HEK293 (cell line): ENCODE measurements at regions not wholly inside any gene's neighbourhood (a gene's known extent, or its start where the extent isn't known, plus 50 kb on each side); places are given as distances from the start of the nearest gene placed in this dataset.
"Not testable (repeated sequence)": the region's sequence is repeated elsewhere in the genome, so short reads cannot be mapped to it uniquely, and the experiment has no call there.

Source experiments
- GLI4 ChIP-seq: fragments of 450-650 bp; formaldehyde crosslinking; IDR thresholded peaks from 2 replicates; pipeline ENCODE4 v1.5.1; 2016; ENCODE audit warnings: missing biosample characterization, missing genetic modification characterization
- SALL2 ChIP-seq: fragments of 450-650 bp; formaldehyde crosslinking; IDR thresholded peaks from 2 replicates; pipeline ENCODE4 v1.5.0; 2017; ENCODE audit warnings: missing biosample characterization, mild to moderate bottlenecking, missing genetic modification characterization, borderline replicate concordance
- ZNF302 ChIP-seq: fragments of 450-650 bp; formaldehyde crosslinking; IDR thresholded peaks from 2 replicates; pipeline ENCODE4 v1.5.1; 2016; ENCODE audit warnings: missing biosample characterization, missing genetic modification characterization, low read depth
- TF ChIP-seq, protein P1 (sequence below): fragments of 450-650 bp; formaldehyde crosslinking; IDR thresholded peaks from 2 replicates; pipeline ENCODE4 v1.5.1; 2016; ENCODE audit warnings: missing biosample characterization, missing genetic modification characterization
- TF ChIP-seq, protein P2 (sequence below): fragments of 450-650 bp; formaldehyde crosslinking; IDR thresholded peaks from 2 replicates; pipeline ENCODE4 v1.5.1; 2016; ENCODE audit warnings: missing biosample characterization, missing genetic modification characterization
- TF ChIP-seq, protein P3 (sequence below): fragments of 450-650 bp; formaldehyde crosslinking; IDR thresholded peaks from 2 replicates; pipeline ENCODE4 v1.5.1; 2016; ENCODE audit warnings: missing biosample characterization, missing genetic modification characterization
- TF ChIP-seq, protein P4 (sequence below): fragments of 450-650 bp; IDR thresholded peaks from 2 replicates; pipeline ENCODE4 v1.5.1; 2018; ENCODE audit warnings: missing biosample characterization, missing genetic modification characterization

GRCh38 chr14:19098732-19099131 is 131.5 kb downstream of the POTEM start:
- TF ChIP-seq, protein P1, sequence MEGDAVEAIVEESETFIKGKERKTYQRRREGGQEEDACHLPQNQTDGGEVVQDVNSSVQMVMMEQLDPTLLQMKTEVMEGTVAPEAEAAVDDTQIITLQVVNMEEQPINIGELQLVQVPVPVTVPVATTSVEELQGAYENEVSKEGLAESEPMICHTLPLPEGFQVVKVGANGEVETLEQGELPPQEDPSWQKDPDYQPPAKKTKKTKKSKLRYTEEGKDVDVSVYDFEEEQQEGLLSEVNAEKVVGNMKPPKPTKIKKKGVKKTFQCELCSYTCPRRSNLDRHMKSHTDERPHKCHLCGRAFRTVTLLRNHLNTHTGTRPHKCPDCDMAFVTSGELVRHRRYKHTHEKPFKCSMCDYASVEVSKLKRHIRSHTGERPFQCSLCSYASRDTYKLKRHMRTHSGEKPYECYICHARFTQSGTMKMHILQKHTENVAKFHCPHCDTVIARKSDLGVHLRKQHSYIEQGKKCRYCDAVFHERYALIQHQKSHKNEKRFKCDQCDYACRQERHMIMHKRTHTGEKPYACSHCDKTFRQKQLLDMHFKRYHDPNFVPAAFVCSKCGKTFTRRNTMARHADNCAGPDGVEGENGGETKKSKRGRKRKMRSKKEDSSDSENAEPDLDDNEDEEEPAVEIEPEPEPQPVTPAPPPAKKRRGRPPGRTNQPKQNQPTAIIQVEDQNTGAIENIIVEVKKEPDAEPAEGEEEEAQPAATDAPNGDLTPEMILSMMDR (tag by site-specific recombination) = not testable (repeated sequence)
- TF ChIP-seq GLI4; ZNF302 (tag by site-specific recombination); SALL2 (tag by site-specific recombination): not testable (repeated sequence)
- TF ChIP-seq, protein P2, sequence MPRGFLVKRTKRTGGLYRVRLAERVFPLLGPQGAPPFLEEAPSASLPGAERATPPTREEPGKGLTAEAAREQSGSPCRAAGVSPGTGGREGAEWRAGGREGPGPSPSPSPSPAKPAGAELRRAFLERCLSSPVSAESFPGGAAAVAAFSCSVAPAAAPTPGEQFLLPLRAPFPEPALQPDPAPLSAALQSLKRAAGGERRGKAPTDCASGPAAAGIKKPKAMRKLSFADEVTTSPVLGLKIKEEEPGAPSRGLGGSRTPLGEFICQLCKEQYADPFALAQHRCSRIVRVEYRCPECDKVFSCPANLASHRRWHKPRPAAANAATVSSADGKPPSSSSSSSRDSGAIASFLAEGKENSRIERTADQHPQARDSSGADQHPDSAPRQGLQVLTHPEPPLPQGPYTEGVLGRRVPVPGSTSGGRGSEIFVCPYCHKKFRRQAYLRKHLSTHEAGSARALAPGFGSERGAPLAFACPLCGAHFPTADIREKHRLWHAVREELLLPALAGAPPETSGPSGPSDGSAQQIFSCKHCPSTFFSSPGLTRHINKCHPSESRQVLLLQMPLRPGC (tag by site-specific recombination) = not testable (repeated sequence)
- TF ChIP-seq, protein P3, sequence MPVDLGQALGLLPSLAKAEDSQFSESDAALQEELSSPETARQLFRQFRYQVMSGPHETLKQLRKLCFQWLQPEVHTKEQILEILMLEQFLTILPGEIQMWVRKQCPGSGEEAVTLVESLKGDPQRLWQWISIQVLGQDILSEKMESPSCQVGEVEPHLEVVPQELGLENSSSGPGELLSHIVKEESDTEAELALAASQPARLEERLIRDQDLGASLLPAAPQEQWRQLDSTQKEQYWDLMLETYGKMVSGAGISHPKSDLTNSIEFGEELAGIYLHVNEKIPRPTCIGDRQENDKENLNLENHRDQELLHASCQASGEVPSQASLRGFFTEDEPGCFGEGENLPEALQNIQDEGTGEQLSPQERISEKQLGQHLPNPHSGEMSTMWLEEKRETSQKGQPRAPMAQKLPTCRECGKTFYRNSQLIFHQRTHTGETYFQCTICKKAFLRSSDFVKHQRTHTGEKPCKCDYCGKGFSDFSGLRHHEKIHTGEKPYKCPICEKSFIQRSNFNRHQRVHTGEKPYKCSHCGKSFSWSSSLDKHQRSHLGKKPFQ = not testable (repeated sequence)
- TF ChIP-seq, protein P4, sequence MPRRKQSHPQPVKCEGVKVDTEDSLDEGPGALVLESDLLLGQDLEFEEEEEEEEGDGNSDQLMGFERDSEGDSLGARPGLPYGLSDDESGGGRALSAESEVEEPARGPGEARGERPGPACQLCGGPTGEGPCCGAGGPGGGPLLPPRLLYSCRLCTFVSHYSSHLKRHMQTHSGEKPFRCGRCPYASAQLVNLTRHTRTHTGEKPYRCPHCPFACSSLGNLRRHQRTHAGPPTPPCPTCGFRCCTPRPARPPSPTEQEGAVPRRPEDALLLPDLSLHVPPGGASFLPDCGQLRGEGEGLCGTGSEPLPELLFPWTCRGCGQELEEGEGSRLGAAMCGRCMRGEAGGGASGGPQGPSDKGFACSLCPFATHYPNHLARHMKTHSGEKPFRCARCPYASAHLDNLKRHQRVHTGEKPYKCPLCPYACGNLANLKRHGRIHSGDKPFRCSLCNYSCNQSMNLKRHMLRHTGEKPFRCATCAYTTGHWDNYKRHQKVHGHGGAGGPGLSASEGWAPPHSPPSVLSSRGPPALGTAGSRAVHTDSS (tag by site-specific recombination) = not testable (repeated sequence)
